ENCODE measurements at regions not wholly inside any gene's neighbourhood (a gene's known extent, or its start where the extent isn't known, plus 50 kb on each side); places are given as distances from the start of the nearest gene placed in this dataset.

GRCh38 chr13:84999252-84999651, 800.0 kb downstream of the SLITRK6 start:
- TF ChIP-seq POLR2A (IDR thresholded peaks at IDR 0.05; ENCODE audit: low read depth, low read length) (no peak), TAF1 (IDR thresholded peaks at IDR 0.05; ENCODE audit: borderline replicate concordance, low read depth, low read length) (no peak)
